ENCODE measurements at regions not wholly inside any gene's neighbourhood (a gene's known extent, or its start where the extent isn't known, plus 50 kb on each side); places are given as distances from the start of the nearest gene placed in this dataset.
A peak's percentile ranks its signal among the peaks of the same experiment; 100 is the strongest.

- TF ChIP-seq, protein P1, sequence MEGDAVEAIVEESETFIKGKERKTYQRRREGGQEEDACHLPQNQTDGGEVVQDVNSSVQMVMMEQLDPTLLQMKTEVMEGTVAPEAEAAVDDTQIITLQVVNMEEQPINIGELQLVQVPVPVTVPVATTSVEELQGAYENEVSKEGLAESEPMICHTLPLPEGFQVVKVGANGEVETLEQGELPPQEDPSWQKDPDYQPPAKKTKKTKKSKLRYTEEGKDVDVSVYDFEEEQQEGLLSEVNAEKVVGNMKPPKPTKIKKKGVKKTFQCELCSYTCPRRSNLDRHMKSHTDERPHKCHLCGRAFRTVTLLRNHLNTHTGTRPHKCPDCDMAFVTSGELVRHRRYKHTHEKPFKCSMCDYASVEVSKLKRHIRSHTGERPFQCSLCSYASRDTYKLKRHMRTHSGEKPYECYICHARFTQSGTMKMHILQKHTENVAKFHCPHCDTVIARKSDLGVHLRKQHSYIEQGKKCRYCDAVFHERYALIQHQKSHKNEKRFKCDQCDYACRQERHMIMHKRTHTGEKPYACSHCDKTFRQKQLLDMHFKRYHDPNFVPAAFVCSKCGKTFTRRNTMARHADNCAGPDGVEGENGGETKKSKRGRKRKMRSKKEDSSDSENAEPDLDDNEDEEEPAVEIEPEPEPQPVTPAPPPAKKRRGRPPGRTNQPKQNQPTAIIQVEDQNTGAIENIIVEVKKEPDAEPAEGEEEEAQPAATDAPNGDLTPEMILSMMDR (IDR thresholded peaks at IDR 0.05; ENCODE audit: insufficient read depth in 1 of 2, low read depth in 1 of 2, low read length in 1 of 2, severe bottlenecking in 1 of 2, unreplicated experiment in 1 of 2): no peak
- H3K4me3 Mint-ChIP-seq (ENCODE audit: unreplicated experiment): peak overlapping the region; percentile 75
- no peak overlapping the region for H3K27ac Mint-ChIP-seq (ENCODE audit: unreplicated experiment)
- intact Hi-C loops (cut with micrococcal nuclease; ENCODE audit: unreplicated experiment): no loop called here
- BruUV-seq (replicated peaks): no TSS peak
- ChIA-PET POLR2A (no interaction called here), CTCF (no interaction called here)
- H3K4me3 ChIP-seq (ENCODE audit: low read depth, low read length): peak overlapping the region; percentile 60
- H3K4me1 ChIP-seq: peaks cover 23% of the 10 kb centered on the region
- H3K36me3 Mint-ChIP-seq (ENCODE audit: insufficient read depth, unreplicated experiment): no peaks in the 10 kb centered on the region
- no peaks in the 10 kb centered on the region for H3K9me3 Mint-ChIP-seq (ENCODE audit: unreplicated experiment)
- H3K27me3 Mint-ChIP-seq (ENCODE audit: insufficient read depth, unreplicated experiment): peaks cover 4% of the 10 kb centered on the region
- DNase-seq: peak; percentile 60 to 62
- peaks cover 15% of the 10 kb centered on the region for H3K4me1 Mint-ChIP-seq (ENCODE audit: low read depth, unreplicated experiment)
- H3K9me3 ChIP-seq: no peaks in the 10 kb centered on the region
- H3K36me3 ChIP-seq (ENCODE audit: control insufficient read depth, insufficient read depth, low read length): no peaks in the 10 kb centered on the region
- no peaks in the 10 kb centered on the region; the same call in 1 of the 2 replicates for H3K27me3 ChIP-seq (replicated peaks; ENCODE audit: control insufficient read depth, insufficient read depth, low read length)
These were observed 220.1 kb upstream of the PRICKLE2 start for GRCh38 chr3:64445109-64445943.

GRCh38 chr3:64444490-64445108 is 219.3 kb upstream of the PRICKLE2 start:
- Mint-ChIP-seq H3K27ac (ENCODE audit: unreplicated experiment) (no peak overlapping the region), H3K4me3 (ENCODE audit: unreplicated experiment) (peak overlapping the region; percentile 75), H3K9me3 (ENCODE audit: unreplicated experiment) (no peaks in the 10 kb centered on the region), H3K27me3 (ENCODE audit: insufficient read depth, unreplicated experiment) (peaks cover 4% of the 10 kb centered on the region), H3K4me1 (ENCODE audit: low read depth, unreplicated experiment) (peaks cover 15% of the 10 kb centered on the region), H3K36me3 (ENCODE audit: insufficient read depth, unreplicated experiment) (no peaks in the 10 kb centered on the region)
- ChIA-PET CTCF (no interaction called here), POLR2A (no interaction called here)
- H3K9me3 ChIP-seq: no peaks in the 10 kb centered on the region
- no peaks in the 10 kb centered on the region for H3K36me3 ChIP-seq (ENCODE audit: control insufficient read depth, insufficient read depth, low read length)
- intact Hi-C loops (cut with micrococcal nuclease; ENCODE audit: unreplicated experiment): no loop called here
- DNase-seq: peak in 1 of 2 experiments; percentile 16
- TF ChIP-seq, protein P1 (IDR thresholded peaks at IDR 0.05; ENCODE audit: insufficient read depth in 1 of 2, low read depth in 1 of 2, low read length in 1 of 2, severe bottlenecking in 1 of 2, unreplicated experiment in 1 of 2): peak in 1 of 2 experiments; percentile 2
- peak overlapping the region; percentile 60 for H3K4me3 ChIP-seq (ENCODE audit: low read depth, low read length)
- peaks cover 27% of the 10 kb centered on the region for H3K4me1 ChIP-seq
- BruUV-seq (replicated peaks): no TSS peak
- no peaks in the 10 kb centered on the region; the same call in 1 of the 2 replicates for H3K27me3 ChIP-seq (replicated peaks; ENCODE audit: control insufficient read depth, insufficient read depth, low read length)

DNA sequence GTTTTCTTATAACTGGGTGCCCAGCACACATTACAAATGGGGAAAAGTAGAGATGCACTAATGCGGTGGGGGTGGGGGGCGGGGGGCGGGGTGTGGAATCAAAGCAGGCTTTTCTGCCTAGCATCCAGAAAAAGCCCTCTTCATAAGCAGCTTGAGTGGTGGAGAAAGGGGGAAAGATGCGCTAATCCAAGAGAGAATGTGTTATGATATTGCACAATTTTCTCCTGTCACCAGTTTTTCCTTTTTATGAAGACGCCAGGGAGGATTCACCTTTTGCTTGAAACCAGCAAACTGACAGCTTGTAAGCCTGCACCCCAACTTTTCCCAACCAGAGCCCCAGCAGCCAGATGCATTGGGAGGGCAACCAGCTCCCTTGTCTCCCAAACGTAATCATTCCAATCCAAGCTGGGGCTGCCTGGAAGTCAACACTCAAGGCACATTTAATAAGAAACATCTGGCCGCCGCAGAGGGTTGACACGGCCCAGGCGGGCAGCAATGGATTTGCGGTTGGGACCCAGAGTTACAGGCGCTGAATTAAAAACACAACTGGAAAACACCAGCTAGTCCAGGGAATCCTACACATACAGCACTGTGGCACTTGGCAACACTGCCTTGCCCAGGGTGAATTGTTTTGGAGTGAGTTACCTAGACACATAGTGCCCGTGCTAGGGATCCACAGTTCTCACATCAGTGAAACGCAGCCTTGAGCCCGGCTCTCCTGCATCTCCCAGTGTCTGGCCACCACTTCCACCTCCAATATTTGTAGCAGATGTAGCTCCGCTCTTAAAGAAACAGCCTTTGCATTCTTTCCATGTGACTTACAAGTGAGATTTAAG is 218.5 kb upstream of the PRICKLE2 start:
- Histone ChIP-seq H3K9me3 (no peaks in the 10 kb centered on the region), H3K36me3 (ENCODE audit: control insufficient read depth, insufficient read depth, low read length) (no peaks in the 10 kb centered on the region), H3K27me3 (replicated peaks; ENCODE audit: control insufficient read depth, insufficient read depth, low read length) (no peaks in the 10 kb centered on the region; the same call in 1 of the 2 replicates), H3K4me1 (peaks cover 27% of the 10 kb centered on the region), H3K4me3 (ENCODE audit: low read depth, low read length) (no peak overlapping the region)
- BruUV-seq (replicated peaks): no TSS peak
- Mint-ChIP-seq H3K27ac (ENCODE audit: unreplicated experiment) (no peak overlapping the region), H3K4me1 (ENCODE audit: low read depth, unreplicated experiment) (peaks cover 15% of the 10 kb centered on the region), H3K9me3 (ENCODE audit: unreplicated experiment) (no peaks in the 10 kb centered on the region), H3K4me3 (ENCODE audit: unreplicated experiment) (peak overlapping the region; percentile 75), H3K36me3 (ENCODE audit: insufficient read depth, unreplicated experiment) (no peaks in the 10 kb centered on the region), H3K27me3 (ENCODE audit: insufficient read depth, unreplicated experiment) (no peaks in the 10 kb centered on the region)
- intact Hi-C loops (cut with micrococcal nuclease; ENCODE audit: unreplicated experiment): no loop called here
- CTCF ChIA-PET: no interaction called here
- POLR2A ChIA-PET: no interaction called here
- DNase-seq: no peak
- TF ChIP-seq, protein P1 (IDR thresholded peaks at IDR 0.05; ENCODE audit: insufficient read depth in 1 of 2, low read depth in 1 of 2, low read length in 1 of 2, severe bottlenecking in 1 of 2, unreplicated experiment in 1 of 2): no peak
